Stomach (tissue), 4 donors: ENCODE measurements at regions not wholly inside any gene's neighbourhood (a gene's known extent, or its start where the extent isn't known, plus 50 kb on each side); places are given as distances from the start of the nearest gene placed in this dataset.

Experiments used
- EP300 ChIP-seq: sonication (generic); formaldehyde crosslinking; IDR thresholded peaks from one replicate; pipeline ENCODE4 v1.6.1; 2017; ENCODE audit warnings: antibody characterized with exemption
- POLR2A ChIP-seq, 4 donors: fragments of 450-650 bp; IDR thresholded peaks; one replicate each; pipeline ENCODE4 v1.6.1; 2016; ENCODE audit warnings: antibody characterized with exemption in 4 of 4, control low read depth in 2 of 4, mild to moderate bottlenecking in 1 of 4, moderate library complexity in 1 of 4
- POLR2AphosphoS5 ChIP-seq, 3 donors: sonication (generic); formaldehyde crosslinking; IDR thresholded peaks; one replicate each; pipeline ENCODE4 v1.6.1; 2016; ENCODE audit warnings: antibody characterized with exemption in 3 of 3
- TF ChIP-seq, protein P1 (sequence below), 7 experiments: fragments of 450-650 bp in 4 of 7; fragments of 200-600 bp in 3 of 7; sonication (generic) in 3 of 7; IDR thresholded peaks; one replicate each; pipeline ENCODE4 v1.5.1; 2016 to 2019; ENCODE audit warnings: antibody characterized with exemption in 7 of 7, control low read depth in 2 of 7, mild to moderate bottlenecking in 1 of 7

DNA sequence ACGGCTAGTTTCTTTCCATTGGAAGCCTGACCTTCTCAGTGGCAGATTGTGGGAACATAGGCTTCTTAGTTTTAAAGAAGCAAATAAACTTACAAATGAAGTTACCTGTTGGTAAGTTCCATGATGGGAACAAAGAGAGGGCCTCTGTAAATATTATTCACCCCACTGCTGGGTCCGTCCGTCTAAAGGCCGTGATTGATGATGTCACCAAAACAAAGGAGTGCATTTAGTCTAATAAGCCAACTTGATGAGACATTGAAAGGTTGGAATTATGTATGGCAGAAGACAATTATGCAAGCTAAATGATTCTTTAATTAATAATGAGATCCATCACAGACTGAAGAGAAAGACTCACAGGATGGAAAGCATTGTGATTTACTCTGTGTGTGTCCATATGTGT, 1091.9 kb upstream of the FANCL start:
- TF ChIP-seq, protein P1, sequence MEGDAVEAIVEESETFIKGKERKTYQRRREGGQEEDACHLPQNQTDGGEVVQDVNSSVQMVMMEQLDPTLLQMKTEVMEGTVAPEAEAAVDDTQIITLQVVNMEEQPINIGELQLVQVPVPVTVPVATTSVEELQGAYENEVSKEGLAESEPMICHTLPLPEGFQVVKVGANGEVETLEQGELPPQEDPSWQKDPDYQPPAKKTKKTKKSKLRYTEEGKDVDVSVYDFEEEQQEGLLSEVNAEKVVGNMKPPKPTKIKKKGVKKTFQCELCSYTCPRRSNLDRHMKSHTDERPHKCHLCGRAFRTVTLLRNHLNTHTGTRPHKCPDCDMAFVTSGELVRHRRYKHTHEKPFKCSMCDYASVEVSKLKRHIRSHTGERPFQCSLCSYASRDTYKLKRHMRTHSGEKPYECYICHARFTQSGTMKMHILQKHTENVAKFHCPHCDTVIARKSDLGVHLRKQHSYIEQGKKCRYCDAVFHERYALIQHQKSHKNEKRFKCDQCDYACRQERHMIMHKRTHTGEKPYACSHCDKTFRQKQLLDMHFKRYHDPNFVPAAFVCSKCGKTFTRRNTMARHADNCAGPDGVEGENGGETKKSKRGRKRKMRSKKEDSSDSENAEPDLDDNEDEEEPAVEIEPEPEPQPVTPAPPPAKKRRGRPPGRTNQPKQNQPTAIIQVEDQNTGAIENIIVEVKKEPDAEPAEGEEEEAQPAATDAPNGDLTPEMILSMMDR (IDR thresholded peaks at IDR 0.05) = no peak
- TF ChIP-seq POLR2AphosphoS5 (IDR thresholded peaks at IDR 0.05) (no peak), EP300 (no peak), POLR2A (IDR thresholded peaks at IDR 0.05) (no peak)
